ENCODE measurements at regions not wholly inside any gene's neighbourhood (a gene's known extent, or its start where the extent isn't known, plus 50 kb on each side); places are given as distances from the start of the nearest gene placed in this dataset.

DNA sequence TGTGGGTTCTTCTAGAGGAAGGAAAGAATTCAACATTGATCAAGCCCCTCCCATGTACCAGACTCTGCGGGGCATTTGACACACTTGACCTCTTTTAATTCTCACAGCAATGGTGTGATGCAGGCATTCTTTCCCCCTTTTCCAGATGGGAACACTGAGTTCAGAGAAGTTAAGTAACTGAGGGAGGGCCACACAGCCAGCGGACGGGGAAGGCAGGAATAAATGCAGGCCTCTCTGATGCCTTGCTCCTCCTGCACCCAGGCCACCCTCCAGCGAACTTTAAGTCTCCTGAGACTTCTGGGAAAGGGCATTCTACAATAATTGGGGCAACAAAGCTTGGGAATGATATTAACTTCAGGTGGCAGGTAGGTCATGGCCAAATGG, 227.4 kb downstream of the UACA start:
- no peak overlapping the region for H3K27ac ChIP-seq
- H3K4me1 ChIP-seq: no peaks in the 10 kb centered on the region
- no peaks in the 10 kb centered on the region for H3K9me3 ChIP-seq
- no peaks in the 10 kb centered on the region for H3K36me3 ChIP-seq
- no peaks in the 10 kb centered on the region for H3K27me3 ChIP-seq
- no peak for DNase-seq
- no peak for ATAC-seq
- intact Hi-C loops (cut with DNase I): no loop called here
- TF ChIP-seq, protein P1, sequence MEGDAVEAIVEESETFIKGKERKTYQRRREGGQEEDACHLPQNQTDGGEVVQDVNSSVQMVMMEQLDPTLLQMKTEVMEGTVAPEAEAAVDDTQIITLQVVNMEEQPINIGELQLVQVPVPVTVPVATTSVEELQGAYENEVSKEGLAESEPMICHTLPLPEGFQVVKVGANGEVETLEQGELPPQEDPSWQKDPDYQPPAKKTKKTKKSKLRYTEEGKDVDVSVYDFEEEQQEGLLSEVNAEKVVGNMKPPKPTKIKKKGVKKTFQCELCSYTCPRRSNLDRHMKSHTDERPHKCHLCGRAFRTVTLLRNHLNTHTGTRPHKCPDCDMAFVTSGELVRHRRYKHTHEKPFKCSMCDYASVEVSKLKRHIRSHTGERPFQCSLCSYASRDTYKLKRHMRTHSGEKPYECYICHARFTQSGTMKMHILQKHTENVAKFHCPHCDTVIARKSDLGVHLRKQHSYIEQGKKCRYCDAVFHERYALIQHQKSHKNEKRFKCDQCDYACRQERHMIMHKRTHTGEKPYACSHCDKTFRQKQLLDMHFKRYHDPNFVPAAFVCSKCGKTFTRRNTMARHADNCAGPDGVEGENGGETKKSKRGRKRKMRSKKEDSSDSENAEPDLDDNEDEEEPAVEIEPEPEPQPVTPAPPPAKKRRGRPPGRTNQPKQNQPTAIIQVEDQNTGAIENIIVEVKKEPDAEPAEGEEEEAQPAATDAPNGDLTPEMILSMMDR (IDR thresholded peaks at IDR 0.05): no peak
- 84 to 88% methylated on average over 4 of the region's 4 CpGs for whole genome bisulfite sequencing, 2 donors
- no peak overlapping the region for H3K4me3 ChIP-seq
- no peak for FAIRE-seq

DNA sequence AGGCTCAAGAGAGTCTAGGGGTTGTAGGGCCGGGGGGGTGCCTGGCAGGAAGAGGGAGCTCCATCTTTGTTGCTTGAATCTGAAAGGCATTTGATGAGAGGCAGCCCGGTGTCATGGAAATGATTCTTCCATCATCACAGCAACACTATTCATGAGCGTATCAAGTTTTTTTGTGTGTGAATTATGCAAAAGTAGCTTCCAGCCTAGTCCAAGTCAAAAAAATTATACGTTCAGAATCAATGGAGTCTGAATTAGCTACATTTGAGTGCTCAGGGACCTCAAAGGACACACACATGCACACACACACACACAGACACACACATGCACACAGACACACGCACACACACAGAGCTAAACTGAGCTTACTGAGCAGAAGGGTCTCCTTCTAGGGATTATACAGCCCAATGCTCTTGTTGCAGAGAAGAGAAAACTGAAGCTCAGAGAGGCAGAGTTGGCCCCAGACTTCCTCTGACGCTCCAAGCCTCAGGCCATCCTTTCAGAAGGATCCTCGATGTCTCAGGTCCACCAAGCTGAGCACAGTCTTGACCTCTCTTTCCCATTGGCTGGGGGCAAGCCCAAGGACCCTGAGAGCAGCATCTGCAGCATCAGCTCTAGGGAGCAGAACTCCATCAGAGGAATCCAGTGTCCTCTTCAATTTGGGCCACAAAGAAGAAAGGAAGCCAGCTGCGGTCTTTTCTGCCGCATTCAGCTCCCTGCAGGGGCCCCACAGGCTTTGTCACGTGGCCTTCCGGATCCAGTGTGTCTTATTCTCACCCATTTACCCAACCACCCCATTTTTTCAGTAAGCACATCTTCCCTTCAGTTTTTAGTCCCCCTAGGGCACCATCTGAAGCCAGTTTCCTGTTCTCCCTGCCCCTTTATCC, 228.0 kb downstream of the UACA start:
- intact Hi-C loops (cut with DNase I): no loop called here
- Histone ChIP-seq H3K4me1 (no peaks in the 10 kb centered on the region), H3K9me3 (no peaks in the 10 kb centered on the region), H3K36me3 (no peaks in the 10 kb centered on the region), H3K27ac (no peak overlapping the region), H3K27me3 (no peaks in the 10 kb centered on the region), H3K4me3 (no peak overlapping the region)
- DNase-seq: no peak
- ATAC-seq: peak in 1 of 4 donors; percentile 24
- no peak for FAIRE-seq
- 71 to 72% methylated on average over 11 of the region's 11 CpGs for WGBS, 2 donors
- TF ChIP-seq, protein P1 (IDR thresholded peaks at IDR 0.05): no peak

DNA sequence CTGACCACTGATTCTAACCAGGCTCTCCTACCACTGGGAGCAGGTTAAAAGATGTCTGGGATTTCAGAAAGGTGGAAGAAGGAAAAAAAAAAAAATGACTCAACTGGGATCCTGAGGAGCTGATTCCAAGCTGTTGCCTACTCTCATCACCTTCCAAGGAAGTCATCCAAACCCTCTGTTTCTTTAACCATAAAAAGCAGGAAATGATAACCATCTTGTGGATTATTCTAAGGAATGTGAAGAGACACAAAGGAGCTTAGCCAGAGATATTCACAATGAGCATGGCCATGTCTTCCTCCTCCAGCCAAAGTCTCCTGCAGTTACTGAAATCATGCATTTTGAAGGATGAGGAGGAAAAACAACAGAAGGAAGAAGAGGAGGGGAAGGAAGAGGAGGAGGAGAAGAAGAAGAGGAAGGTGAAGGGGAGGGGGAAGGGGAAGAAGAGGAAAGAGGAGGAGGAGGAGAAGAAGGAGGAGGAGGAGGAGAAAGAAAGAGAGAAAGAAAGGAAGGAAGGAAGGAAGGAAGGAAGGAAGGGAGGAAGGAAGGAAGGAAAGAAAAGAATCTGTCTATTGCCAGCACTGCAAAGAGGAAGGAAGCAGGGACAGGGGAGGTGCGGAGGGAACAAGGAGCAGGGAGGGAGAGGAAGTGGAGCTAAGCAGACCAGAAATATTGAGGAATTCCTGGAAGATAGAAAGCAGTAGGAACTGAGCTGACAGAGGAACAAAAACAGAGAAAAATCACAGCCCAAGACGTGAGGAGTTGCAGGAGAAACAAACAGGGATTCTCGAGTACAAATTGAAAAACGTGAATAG, 229.2 kb downstream of the UACA start:
- Histone ChIP-seq H3K36me3 (no peaks in the 10 kb centered on the region), H3K4me1 (no peaks in the 10 kb centered on the region), H3K27ac (no peak overlapping the region), H3K9me3 (no peaks in the 10 kb centered on the region), H3K4me3 (no peak overlapping the region), H3K27me3 (no peaks in the 10 kb centered on the region)
- DNase-seq (no peak), FAIRE-seq (no peak), ATAC-seq (no peak)
- TF ChIP-seq, protein P1 (IDR thresholded peaks at IDR 0.05): no peak
- 43 to 53% methylated on average over 4 of the region's 4 CpGs for WGBS, 2 donors
- intact Hi-C loops (cut with DNase I): no loop called here

DNA sequence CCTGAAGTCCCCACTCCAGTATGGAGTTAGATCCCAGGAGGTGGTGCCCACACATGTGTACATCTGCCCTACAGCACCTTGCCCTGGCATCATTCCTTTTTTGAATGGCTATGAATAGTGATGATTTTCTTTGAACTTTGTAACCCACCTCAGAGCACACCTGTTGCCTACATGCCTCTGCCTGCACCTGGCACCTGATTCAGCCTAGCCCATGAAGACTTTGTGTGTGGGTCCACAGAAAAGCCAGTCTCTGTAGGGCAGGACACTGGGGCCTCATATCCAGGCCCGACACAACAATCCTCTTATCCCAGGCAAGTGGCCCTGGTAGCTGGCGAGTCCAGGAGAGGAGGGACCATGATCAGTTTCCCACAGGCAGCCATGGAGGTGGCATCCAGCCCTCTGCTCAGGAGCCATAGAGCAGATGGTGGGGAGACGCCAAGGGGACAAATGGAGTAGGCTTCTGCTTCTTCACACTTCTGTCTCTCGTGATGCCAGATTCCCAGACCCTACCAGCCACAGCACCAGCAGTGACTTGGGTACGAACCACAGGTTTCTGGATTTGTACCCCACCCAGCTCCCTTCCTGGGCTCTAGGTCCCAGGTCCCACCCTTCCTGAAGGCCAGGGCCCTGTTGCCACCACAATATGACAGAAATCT, 230.7 kb downstream of the UACA start:
- 79% methylated on average over 5 of the region's 5 CpGs for WGBS, 2 donors
- H3K9me3 ChIP-seq: no peaks in the 10 kb centered on the region

More for the DNA sequence above, 230.7 kb downstream of the UACA start:
- Histone ChIP-seq H3K4me1 (no peaks in the 10 kb centered on the region), H3K27ac (no peak overlapping the region), H3K4me3 (no peak overlapping the region), H3K36me3 (no peaks in the 10 kb centered on the region), H3K27me3 (no peaks in the 10 kb centered on the region)
- ATAC-seq (no peak), DNase-seq (no peak), FAIRE-seq (no peak)
- TF ChIP-seq, protein P1 (IDR thresholded peaks at IDR 0.05): no peak
- intact Hi-C loops (cut with DNase I): no loop called here
